ENCODE measurements at regions not wholly inside any gene's neighbourhood (a gene's known extent, or its start where the extent isn't known, plus 50 kb on each side); places are given as distances from the start of the nearest gene placed in this dataset.

DNA sequence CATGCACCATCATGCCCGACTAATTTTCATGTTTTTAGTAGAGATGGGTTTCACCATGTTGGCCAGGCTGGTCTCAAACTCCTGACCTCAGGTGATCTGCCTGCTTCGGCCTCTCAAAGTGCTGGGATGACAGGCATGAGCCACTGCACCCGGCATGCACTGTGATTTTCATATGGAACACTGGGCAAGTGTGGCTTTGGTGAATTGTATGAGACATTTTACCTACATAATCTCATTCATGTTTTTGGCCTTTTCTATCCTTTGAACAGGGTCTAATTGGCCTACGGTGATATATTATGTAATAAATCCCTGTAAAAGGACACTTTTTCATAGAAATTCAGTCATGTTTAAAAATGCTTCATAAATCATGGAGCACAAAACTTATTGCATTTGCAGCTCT, 128.7 kb upstream of the SEMA6A start:
- dilution Hi-C loops (cut with MboI; ENCODE audit: extremely low pct_ligation_motif_present, low sequenced_read_pairs): no loop called here
- intact Hi-C loops (cut with micrococcal nuclease): no loop called here

DNA sequence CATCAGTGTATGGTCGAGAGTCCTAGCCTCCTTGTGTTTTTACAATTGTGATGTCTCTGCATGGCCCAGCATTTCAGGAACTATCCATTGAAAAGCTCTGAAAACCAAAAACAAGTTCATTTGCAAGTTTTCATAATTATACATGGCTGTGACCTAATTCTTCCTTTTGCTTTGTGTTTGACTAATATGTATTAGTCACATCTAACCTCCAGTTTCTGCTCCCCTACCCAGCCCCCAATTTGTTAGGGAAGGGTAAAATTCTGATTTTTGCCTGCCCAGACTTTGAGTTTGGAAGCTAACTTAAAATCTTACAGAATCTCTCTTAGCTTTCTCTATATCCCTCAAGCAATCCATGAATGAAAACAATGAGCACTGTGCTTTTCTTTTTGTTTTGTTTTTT, 128.2 kb upstream of the SEMA6A start:
- ChIA-PET POLR2A (no interaction called here), CTCF (no interaction called here)
- no peak overlapping the region for H3K9ac ChIP-seq (replicated peaks; ENCODE audit: extremely low read depth, insufficient read depth, low read length)
- H3K9me1 ChIP-seq (replicated peaks; ENCODE audit: control insufficient read depth, extremely low read depth, insufficient read depth, low read length): no peaks in the 10 kb centered on the region
- no peaks in the 10 kb centered on the region for H3K27me3 ChIP-seq (ENCODE audit: control insufficient read depth in 2 of 2, insufficient read depth in 2 of 2, low read length in 2 of 2)
- FAIRE-seq (no peak), DNase-seq (ENCODE audit: low read depth, low spot score) (no peak)
- H3K4me1 ChIP-seq (ENCODE audit: control insufficient read depth, extremely low read depth, insufficient read depth, low read length): no peaks in the 10 kb centered on the region
- no peaks in the 10 kb centered on the region for H3K79me2 ChIP-seq (ENCODE audit: control insufficient read depth, insufficient read depth, low read length)
- H3K27ac ChIP-seq (ENCODE audit: insufficient read depth, low read depth, low read length): no peak overlapping the region
- H4K20me1 ChIP-seq (replicated peaks; ENCODE audit: control insufficient read depth, extremely low read depth, insufficient read depth, low read length): no peaks in the 10 kb centered on the region
- no peaks in the 10 kb centered on the region for H3K36me3 ChIP-seq (ENCODE audit: control insufficient read depth in 2 of 2, extremely low read depth in 1 of 2, insufficient read depth in 2 of 2, low read length in 2 of 2)
- no peaks in the 10 kb centered on the region for H3K9me3 ChIP-seq (replicated peaks; ENCODE audit: control insufficient read depth, insufficient read depth, low read length)
- dilution Hi-C loops (cut with MboI; ENCODE audit: extremely low pct_ligation_motif_present, low sequenced_read_pairs): no loop called here
- no peak overlapping the region for H3K4me3 ChIP-seq (replicated peaks in 1 of 3; ENCODE audit: insufficient read depth in 1 of 3, low read depth in 1 of 3, low read length in 3 of 3)
- intact Hi-C loops (cut with micrococcal nuclease): no loop called here
- no TSS peak for BruUV-seq (replicated peaks)
- no peak overlapping the region for H3K4me2 ChIP-seq (ENCODE audit: insufficient read depth, low read length)
- no peak for TF ChIP-seq FOS (IDR thresholded peaks at IDR 0.05; ENCODE audit: borderline replicate concordance, insufficient read depth, low read length)
- TF ChIP-seq, protein P1, sequence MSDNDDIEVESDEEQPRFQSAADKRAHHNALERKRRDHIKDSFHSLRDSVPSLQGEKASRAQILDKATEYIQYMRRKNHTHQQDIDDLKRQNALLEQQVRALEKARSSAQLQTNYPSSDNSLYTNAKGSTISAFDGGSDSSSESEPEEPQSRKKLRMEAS (IDR thresholded peaks at IDR 0.05; ENCODE audit: insufficient read depth, insufficient read length): no peak
- TF ChIP-seq POLR2A (IDR thresholded peaks at IDR 0.05; ENCODE audit: low read depth, low read length): no peak
- TF ChIP-seq GATA2 (IDR thresholded peaks at IDR 0.05; ENCODE audit: insufficient read depth, insufficient read length, low read depth, low read length): no peak
- TF ChIP-seq, protein P2, sequence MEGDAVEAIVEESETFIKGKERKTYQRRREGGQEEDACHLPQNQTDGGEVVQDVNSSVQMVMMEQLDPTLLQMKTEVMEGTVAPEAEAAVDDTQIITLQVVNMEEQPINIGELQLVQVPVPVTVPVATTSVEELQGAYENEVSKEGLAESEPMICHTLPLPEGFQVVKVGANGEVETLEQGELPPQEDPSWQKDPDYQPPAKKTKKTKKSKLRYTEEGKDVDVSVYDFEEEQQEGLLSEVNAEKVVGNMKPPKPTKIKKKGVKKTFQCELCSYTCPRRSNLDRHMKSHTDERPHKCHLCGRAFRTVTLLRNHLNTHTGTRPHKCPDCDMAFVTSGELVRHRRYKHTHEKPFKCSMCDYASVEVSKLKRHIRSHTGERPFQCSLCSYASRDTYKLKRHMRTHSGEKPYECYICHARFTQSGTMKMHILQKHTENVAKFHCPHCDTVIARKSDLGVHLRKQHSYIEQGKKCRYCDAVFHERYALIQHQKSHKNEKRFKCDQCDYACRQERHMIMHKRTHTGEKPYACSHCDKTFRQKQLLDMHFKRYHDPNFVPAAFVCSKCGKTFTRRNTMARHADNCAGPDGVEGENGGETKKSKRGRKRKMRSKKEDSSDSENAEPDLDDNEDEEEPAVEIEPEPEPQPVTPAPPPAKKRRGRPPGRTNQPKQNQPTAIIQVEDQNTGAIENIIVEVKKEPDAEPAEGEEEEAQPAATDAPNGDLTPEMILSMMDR (IDR thresholded peaks at IDR 0.05; ENCODE audit: extremely low read depth in 1 of 2, insufficient read depth in 1 of 2, low read depth in 1 of 2, low read length in 2 of 2): no peak
- no peak for TF ChIP-seq EZH2 (IDR thresholded peaks at IDR 0.05; ENCODE audit: borderline replicate concordance, low read depth, low read length, severe bottlenecking)
- TF ChIP-seq MYC (IDR thresholded peaks at IDR 0.05; ENCODE audit: low read depth, low read length): no peak
- no peak for TF ChIP-seq JUN (IDR thresholded peaks at IDR 0.05; ENCODE audit: borderline replicate concordance, insufficient read depth, insufficient read length, low read depth)
- no peak for TF ChIP-seq POLR2AphosphoS5 (IDR thresholded peaks at IDR 0.05; ENCODE audit: insufficient read depth, low read depth, low read length)
- no peak overlapping the region for H2AFZ ChIP-seq (ENCODE audit: low read depth, low read length)

More for the DNA sequence above, 128.7 kb upstream of the SEMA6A start:
- DNase-seq (ENCODE audit: low read depth, low spot score): no peak
- no peak overlapping the region for H2AFZ ChIP-seq (ENCODE audit: low read depth, low read length)
- H3K27ac ChIP-seq (ENCODE audit: insufficient read depth, low read depth, low read length): no peak overlapping the region
- no peaks in the 10 kb centered on the region for H3K27me3 ChIP-seq (ENCODE audit: control insufficient read depth in 2 of 2, insufficient read depth in 2 of 2, low read length in 2 of 2)
- H3K4me2 ChIP-seq (ENCODE audit: insufficient read depth, low read length): no peak overlapping the region
- H3K79me2 ChIP-seq (ENCODE audit: control insufficient read depth, insufficient read depth, low read length): no peaks in the 10 kb centered on the region
- no peaks in the 10 kb centered on the region for H4K20me1 ChIP-seq (replicated peaks; ENCODE audit: control insufficient read depth, extremely low read depth, insufficient read depth, low read length)
- no peaks in the 10 kb centered on the region for H3K4me1 ChIP-seq (ENCODE audit: control insufficient read depth, extremely low read depth, insufficient read depth, low read length)
- POLR2A ChIA-PET: no interaction called here
- no TSS peak for BruUV-seq (replicated peaks)
- no peaks in the 10 kb centered on the region for H3K9me3 ChIP-seq (replicated peaks; ENCODE audit: control insufficient read depth, insufficient read depth, low read length)
- H3K9ac ChIP-seq (replicated peaks; ENCODE audit: extremely low read depth, insufficient read depth, low read length): no peak overlapping the region
- CTCF ChIA-PET: no interaction called here
- H3K4me3 ChIP-seq (replicated peaks in 1 of 3; ENCODE audit: insufficient read depth in 1 of 3, low read depth in 1 of 3, low read length in 3 of 3): no peak overlapping the region
- FAIRE-seq: no peak
- TF ChIP-seq EZH2 (IDR thresholded peaks at IDR 0.05; ENCODE audit: borderline replicate concordance, low read depth, low read length, severe bottlenecking): no peak
- TF ChIP-seq, protein P1 (IDR thresholded peaks at IDR 0.05; ENCODE audit: insufficient read depth, insufficient read length): no peak
- no peak for TF ChIP-seq GATA2 (IDR thresholded peaks at IDR 0.05; ENCODE audit: insufficient read depth, insufficient read length, low read depth, low read length)
- TF ChIP-seq, protein P2 (IDR thresholded peaks at IDR 0.05; ENCODE audit: extremely low read depth in 1 of 2, insufficient read depth in 1 of 2, low read depth in 1 of 2, low read length in 2 of 2): no peak
- no peak for TF ChIP-seq POLR2A (IDR thresholded peaks at IDR 0.05; ENCODE audit: low read depth, low read length)
- TF ChIP-seq FOS (IDR thresholded peaks at IDR 0.05; ENCODE audit: borderline replicate concordance, insufficient read depth, low read length): no peak
- TF ChIP-seq MYC (IDR thresholded peaks at IDR 0.05; ENCODE audit: low read depth, low read length): no peak
- TF ChIP-seq JUN (IDR thresholded peaks at IDR 0.05; ENCODE audit: borderline replicate concordance, insufficient read depth, insufficient read length, low read depth): no peak
- no peaks in the 10 kb centered on the region for H3K36me3 ChIP-seq (ENCODE audit: control insufficient read depth in 2 of 2, extremely low read depth in 1 of 2, insufficient read depth in 2 of 2, low read length in 2 of 2)
- H3K9me1 ChIP-seq (replicated peaks; ENCODE audit: control insufficient read depth, extremely low read depth, insufficient read depth, low read length): no peaks in the 10 kb centered on the region
